ENCODE measurements at regions not wholly inside any gene's neighbourhood (a gene's known extent, or its start where the extent isn't known, plus 50 kb on each side); places are given as distances from the start of the nearest gene placed in this dataset.

- no peak for DNase-seq (ENCODE audit: low read depth)
Observed at GRCh38 chr4:138964716-138965426, 50.7 kb upstream of the NOCT start.

GRCh38 chr4:138963412-138963811, 52.2 kb upstream of the NOCT start:
- DNase-seq (ENCODE audit: low read depth) = no peak

- DNase-seq (ENCODE audit: low read depth) = no peak
Observed at GRCh38 chr4:138961664-138962063, 53.9 kb upstream of the NOCT start.

GRCh38 chr4:138961129-138961528, 54.5 kb upstream of the NOCT start:
- DNase-seq (ENCODE audit: low read depth) = no peak

GRCh38 chr4:138960175-138960710, 55.3 kb upstream of the NOCT start:
- no peak for DNase-seq (ENCODE audit: low read depth)

GRCh38 chr4:138959097-138959815, 56.3 kb upstream of the NOCT start:
- DNase-seq (ENCODE audit: low read depth) = no peak

- no peak for DNase-seq (ENCODE audit: low read depth)
Observed at GRCh38 chr4:138958519-138958918, 57.1 kb upstream of the NOCT start.

GRCh38 chr4:138957302-138957701, 58.3 kb upstream of the NOCT start:
- DNase-seq (ENCODE audit: low read depth) = no peak

- no peak for DNase-seq (ENCODE audit: low read depth)
Observed at GRCh38 chr4:138954428-138954827, 61.2 kb upstream of the NOCT start.

GRCh38 chr4:138953961-138954371, 61.6 kb upstream of the NOCT start:
- no peak for DNase-seq (ENCODE audit: low read depth)

- no peak for DNase-seq (ENCODE audit: low read depth)
Observed at GRCh38 chr4:138952411-138952810, 63.2 kb upstream of the NOCT start.

- no peak for DNase-seq (ENCODE audit: low read depth)
Observed at GRCh38 chr4:138951764-138952163, 63.8 kb upstream of the NOCT start.

- DNase-seq (ENCODE audit: low read depth) = no peak
Observed at GRCh38 chr4:138949866-138950265, 65.7 kb upstream of the NOCT start.

GRCh38 chr4:138948918-138949317, 66.7 kb upstream of the NOCT start:
- DNase-seq (ENCODE audit: low read depth) = no peak

GRCh38 chr4:138946306-138946705, 69.3 kb upstream of the NOCT start:
- no peak for DNase-seq (ENCODE audit: low read depth)

- no peak for DNase-seq (ENCODE audit: low read depth)
Observed at GRCh38 chr4:138945840-138946239, 69.7 kb upstream of the NOCT start.

- DNase-seq (ENCODE audit: low read depth) = no peak
Observed at GRCh38 chr4:138945401-138945800, 70.2 kb upstream of the NOCT start.

- no peak for DNase-seq (ENCODE audit: low read depth)
Observed at GRCh38 chr4:138943893-138944292, 71.7 kb upstream of the NOCT start.

- DNase-seq (ENCODE audit: low read depth) = no peak
Observed at GRCh38 chr4:138941037-138941436, 74.5 kb upstream of the NOCT start.

- no peak for DNase-seq (ENCODE audit: low read depth)
Observed at GRCh38 chr4:138939960-138940359, 75.6 kb upstream of the NOCT start.

GRCh38 chr4:138938366-138938690, 77.3 kb upstream of the NOCT start:
- DNase-seq (ENCODE audit: low read depth) = no peak

- no peak for DNase-seq (ENCODE audit: low read depth)
Observed at GRCh38 chr4:138935135-138935807, 80.3 kb upstream of the NOCT start.

- DNase-seq (ENCODE audit: low read depth) = no peak
Observed at GRCh38 chr4:138927072-138927471, 88.5 kb upstream of the NOCT start.
